Activated CD4-positive, alpha-beta T cell treated with anti-CD3 and anti-CD28 coated beads, Interleukin-2, Interleukin-6, amounts not matched to agents 100 ng/mL and 50 ng/mL, durations not matched to agents 16 hours and 8 hours (primary cell): ENCODE measurements at regions not wholly inside any gene's neighbourhood (a gene's known extent, or its start where the extent isn't known, plus 50 kb on each side); places are given as distances from the start of the nearest gene placed in this dataset.

Experiments
- DNase-seq: peaks from one replicate; pipeline ENCODE4 v3.0.0-alpha.2; 2020

GRCh38 chr2:74735009-74735408 lies 81.0 kb downstream of the SEMA4F start:
- DNase-seq: no peak

GRCh38 chr2:74735564-74735963 lies 81.5 kb downstream of the SEMA4F start:
- DNase-seq: no peak

GRCh38 chr2:74736589-74736988 lies 82.5 kb downstream of the SEMA4F start:
- no peak for DNase-seq

- DNase-seq: no peak
These were observed 84.5 kb downstream of the SEMA4F start for GRCh38 chr2:74738586-74738985.

GRCh38 chr2:74739129-74739528 lies 85.1 kb downstream of the SEMA4F start:
- no peak for DNase-seq

GRCh38 chr2:74739733-74740241 lies 85.7 kb downstream of the SEMA4F start:
- DNase-seq: no peak

- no peak for DNase-seq
These were observed 86.3 kb downstream of the SEMA4F start for GRCh38 chr2:74740395-74740740.

GRCh38 chr2:74740741-74741431 lies 86.8 kb downstream of the SEMA4F start:
- no peak for DNase-seq

- no peak for DNase-seq
These were observed 87.6 kb downstream of the SEMA4F start for GRCh38 chr2:74741629-74742028.

- DNase-seq: no peak
These were observed 88.4 kb downstream of the SEMA4F start for GRCh38 chr2:74742471-74742870.

GRCh38 chr2:74743039-74743438 lies 89.0 kb downstream of the SEMA4F start:
- DNase-seq: no peak

GRCh38 chr2:74743778-74744177 lies 89.7 kb downstream of the SEMA4F start:
- DNase-seq: no peak

GRCh38 chr2:74744731-74745515 lies 89.0 kb upstream of the HK2 start:
- no peak for DNase-seq

- DNase-seq: no peak
These were observed 88.2 kb upstream of the HK2 start for GRCh38 chr2:74745766-74746165.

GRCh38 chr2:74746480-74746879 lies 87.4 kb upstream of the HK2 start:
- no peak for DNase-seq

- no peak for DNase-seq
These were observed 86.4 kb upstream of the HK2 start for GRCh38 chr2:74747411-74748080.

- DNase-seq: no peak
These were observed 85.3 kb upstream of the HK2 start for GRCh38 chr2:74748665-74749064.

- DNase-seq: no peak
These were observed 84.5 kb upstream of the HK2 start for GRCh38 chr2:74749432-74749831.

GRCh38 chr2:74751981-74752851 lies 81.7 kb upstream of the HK2 start:
- no peak for DNase-seq

- no peak for DNase-seq
These were observed 78.5 kb upstream of the HK2 start for GRCh38 chr2:74755386-74755785.

- no peak for DNase-seq
These were observed 77.5 kb upstream of the HK2 start for GRCh38 chr2:74756356-74756890.

GRCh38 chr2:74759986-74760385 lies 73.9 kb upstream of the HK2 start:
- no peak for DNase-seq
